ENCODE measurements at regions not wholly inside any gene's neighbourhood (a gene's known extent, or its start where the extent isn't known, plus 50 kb on each side); places are given as distances from the start of the nearest gene placed in this dataset.

GRCh38 chr18:73843455-73843854, 304.2 kb downstream of the FBXO15 start (continued):
- TF ChIP-seq, protein P1, sequence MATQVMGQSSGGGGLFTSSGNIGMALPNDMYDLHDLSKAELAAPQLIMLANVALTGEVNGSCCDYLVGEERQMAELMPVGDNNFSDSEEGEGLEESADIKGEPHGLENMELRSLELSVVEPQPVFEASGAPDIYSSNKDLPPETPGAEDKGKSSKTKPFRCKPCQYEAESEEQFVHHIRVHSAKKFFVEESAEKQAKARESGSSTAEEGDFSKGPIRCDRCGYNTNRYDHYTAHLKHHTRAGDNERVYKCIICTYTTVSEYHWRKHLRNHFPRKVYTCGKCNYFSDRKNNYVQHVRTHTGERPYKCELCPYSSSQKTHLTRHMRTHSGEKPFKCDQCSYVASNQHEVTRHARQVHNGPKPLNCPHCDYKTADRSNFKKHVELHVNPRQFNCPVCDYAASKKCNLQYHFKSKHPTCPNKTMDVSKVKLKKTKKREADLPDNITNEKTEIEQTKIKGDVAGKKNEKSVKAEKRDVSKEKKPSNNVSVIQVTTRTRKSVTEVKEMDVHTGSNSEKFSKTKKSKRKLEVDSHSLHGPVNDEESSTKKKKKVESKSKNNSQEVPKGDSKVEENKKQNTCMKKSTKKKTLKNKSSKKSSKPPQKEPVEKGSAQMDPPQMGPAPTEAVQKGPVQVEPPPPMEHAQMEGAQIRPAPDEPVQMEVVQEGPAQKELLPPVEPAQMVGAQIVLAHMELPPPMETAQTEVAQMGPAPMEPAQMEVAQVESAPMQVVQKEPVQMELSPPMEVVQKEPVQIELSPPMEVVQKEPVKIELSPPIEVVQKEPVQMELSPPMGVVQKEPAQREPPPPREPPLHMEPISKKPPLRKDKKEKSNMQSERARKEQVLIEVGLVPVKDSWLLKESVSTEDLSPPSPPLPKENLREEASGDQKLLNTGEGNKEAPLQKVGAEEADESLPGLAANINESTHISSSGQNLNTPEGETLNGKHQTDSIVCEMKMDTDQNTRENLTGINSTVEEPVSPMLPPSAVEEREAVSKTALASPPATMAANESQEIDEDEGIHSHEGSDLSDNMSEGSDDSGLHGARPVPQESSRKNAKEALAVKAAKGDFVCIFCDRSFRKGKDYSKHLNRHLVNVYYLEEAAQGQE (IDR thresholded peaks at IDR 0.05; ENCODE audit: low read depth, low read length): no peak
- TF ChIP-seq ZBED1 (IDR thresholded peaks at IDR 0.05; ENCODE audit: borderline replicate concordance): no peak
- TF ChIP-seq GATAD2B (conservative IDR thresholded peaks at IDR 0.05; ENCODE audit: low read depth): no peak
- TF ChIP-seq BMI1 (IDR thresholded peaks at IDR 0.05; ENCODE audit: borderline replicate concordance): no peak

- H3K4me1 ChIP-seq (ENCODE audit: control insufficient read depth, insufficient read depth, low read length): no peaks in the 10 kb centered on the region
- H4K20me1 ChIP-seq (ENCODE audit: control insufficient read depth, insufficient read depth): no peaks in the 10 kb centered on the region
- in situ Hi-C loops (cut with MboI): no loop called here
- H2AFZ ChIP-seq (ENCODE audit: control insufficient read depth, low read depth, low read length): no peak overlapping the region
- no peak overlapping the region for H3K9ac ChIP-seq (ENCODE audit: control insufficient read depth, insufficient read depth, low read length)
- ChIA-PET CTCF (interaction anchor here (0.8 to 2.9 kb wide), 17 partner anchors 8 to 1170 kb away, joined by 3 to 24 read pairs (median 4); no protein-coding TSS in a partner anchor), SMC1A (ENCODE audit: uncharacterized antibody, unreplicated experiment) (interaction anchor here (0.7 to 1.2 kb wide), 6 partner anchors 10 to 1083 kb away, joined by 3 to 6 read pairs (median 3); no protein-coding TSS in a partner anchor), POLR2A (no interaction called here), RAD21 (ENCODE audit: unreplicated experiment) (interaction anchor here (0.9 to 1.9 kb wide), 3 partner anchors 707 to 1141 kb away, joined by 3 to 13 read pairs (median 4); no protein-coding TSS in a partner anchor)
- H3K79me2 ChIP-seq (ENCODE audit: control insufficient read depth, insufficient read depth, low read length): no peaks in the 10 kb centered on the region
- ATAC-seq: peak; percentile 81
- TF ChIP-seq YY1 (IDR thresholded peaks at IDR 0.05; ENCODE audit: low read depth, low read length) (peak; percentile 81), NFYA (IDR thresholded peaks at IDR 0.05; ENCODE audit: borderline replicate concordance, low read depth, low read length) (no peak), SUZ12 (IDR thresholded peaks at IDR 0.05; ENCODE audit: unreplicated experiment) (no peak), RAD21 (IDR thresholded peaks at IDR 0.05; ENCODE audit: insufficient read depth, low read depth, low read length) (peak; percentile 83), FOXK2 (IDR thresholded peaks at IDR 0.05) (no peak), SMC3 (IDR thresholded peaks at IDR 0.05; ENCODE audit: borderline replicate concordance, low read length) (peak; percentile 88), CHD2 (IDR thresholded peaks at IDR 0.05; ENCODE audit: borderline replicate concordance, low read depth, low read length) (no peak), IRF4 (IDR thresholded peaks at IDR 0.05; ENCODE audit: low read depth, low read length) (no peak), RBBP5 (conservative IDR thresholded peaks at IDR 0.05) (no peak), CBX5 (IDR thresholded peaks at IDR 0.05; ENCODE audit: low read depth) (no peak), CTCF (IDR thresholded peaks at IDR 0.05 in 2 of 3, conservative IDR thresholded peaks at IDR 0.05 in 1 of 3; ENCODE audit: control insufficient read depth in 2 of 3, extremely low read depth in 1 of 3, insufficient read depth in 1 of 3, low read depth in 3 of 3, low read length in 3 of 3) (peak; percentile 80 to 93 (median 93))
- no peak overlapping the region for H3K27ac ChIP-seq (ENCODE audit: control insufficient read depth, insufficient read depth)
- no TSS peak for BruUV-seq (replicated peaks)
- no peak for FAIRE-seq
- no peak overlapping the region for H3K4me3 ChIP-seq
- no peak overlapping the region for H3K4me2 ChIP-seq (ENCODE audit: control insufficient read depth, insufficient read depth)
- peak; percentile 1 for DNase-seq (ENCODE audit: low read depth, low spot score)
- intact Hi-C loops (cut with micrococcal nuclease; ENCODE audit: unreplicated experiment): loop anchor here (1.0 to 5.0 kb wide), 3 partner anchors 1081 to 1191 kb away; no protein-coding TSS in a partner anchor
- 11% methylated on average over 10 of the region's 10 CpGs for WGBS (ENCODE audit: insufficient coverage, insufficient replicate concordance, low lambda C conversion rate, missing lambda C conversion rate)
- no peaks in the 10 kb centered on the region for H3K36me3 ChIP-seq (ENCODE audit: control insufficient read depth in 2 of 2, insufficient read depth in 2 of 2, low read length in 1 of 2)
- H3K27me3 ChIP-seq (replicated peaks in 1 of 2; ENCODE audit: control insufficient read depth in 2 of 2, insufficient read depth in 2 of 2, low read length in 1 of 2): no peaks in the 10 kb centered on the region
- H3K9me3 ChIP-seq (replicated peaks; ENCODE audit: control insufficient read depth, insufficient read depth, low read length): no peaks in the 10 kb centered on the region
These were observed 304.7 kb downstream of the FBXO15 start for GRCh38 chr18:73842795-73843394.
